ENCODE measurements at regions not wholly inside any gene's neighbourhood (a gene's known extent, or its start where the extent isn't known, plus 50 kb on each side); places are given as distances from the start of the nearest gene placed in this dataset.

GRCh38 chr6:56407883-56408410 lies 160.6 kb upstream of the COL21A1 start:
- intact Hi-C loops (cut with micrococcal nuclease; ENCODE audit: unreplicated experiment): no loop called here
- no peak for FAIRE-seq
- in situ Hi-C loops (cut with HindIII; ENCODE audit: extremely low pct_ligation_motif_present, low pct_unique_long_range_greater_than_20kb): no loop called here
- TF ChIP-seq ZNF577 (CRISPR knock-in tag; IDR thresholded peaks at IDR 0.05; ENCODE audit: borderline replicate concordance, low read depth): no peak
- no peak for TF ChIP-seq RFX1 (IDR thresholded peaks at IDR 0.05)
- TF ChIP-seq ZNF773 (CRISPR knock-in tag; IDR thresholded peaks at IDR 0.05; ENCODE audit: borderline replicate concordance): no peak
- TF ChIP-seq ZNF879 (CRISPR knock-in tag; IDR thresholded peaks at IDR 0.05): no peak
- TF ChIP-seq CAMTA2 (CRISPR knock-in tag; IDR thresholded peaks at IDR 0.05; ENCODE audit: borderline replicate concordance): no peak
- TF ChIP-seq DPF2 (CRISPR knock-in tag; IDR thresholded peaks at IDR 0.05; ENCODE audit: borderline replicate concordance, low read depth): no peak
- TF ChIP-seq REL (CRISPR knock-in tag; conservative IDR thresholded peaks at IDR 0.05): no peak
- no peak for TF ChIP-seq ZNF292 (CRISPR knock-in tag; IDR thresholded peaks at IDR 0.05; ENCODE audit: borderline replicate concordance, low read depth)
- H3K36me3 ChIP-seq (replicated peaks in 1 of 2; ENCODE audit: control insufficient read depth in 1 of 2, insufficient read depth in 2 of 2, low read length in 2 of 2): no peaks in the 10 kb centered on the region
- no peaks in the 10 kb centered on the region for H3K79me2 ChIP-seq (ENCODE audit: insufficient read depth, low read length)
- CTCF ChIA-PET (ENCODE audit: low intra/inter-chr PET ratio, low total read pairs): no interaction called here
- no peak for ATAC-seq
- H3K9me3 ChIP-seq (ENCODE audit: low read length): no peaks in the 10 kb centered on the region
- DNase-seq (ENCODE audit: low spot score): no peak
- POLR2A ChIA-PET: no interaction called here
- no peak overlapping the region for H3K4me3 ChIP-seq (replicated peaks in 1 of 3; ENCODE audit: insufficient read depth in 1 of 3, low read depth in 2 of 3, low read length in 3 of 3)
- peaks cover 45% of the 10 kb centered on the region for H3K4me1 ChIP-seq (ENCODE audit: insufficient read depth, low read length)
- H4K20me1 ChIP-seq (ENCODE audit: insufficient read depth, low read length): no peaks in the 10 kb centered on the region
- H3K4me2 ChIP-seq (ENCODE audit: low read depth, low read length): no peak overlapping the region
- H3K27ac ChIP-seq (ENCODE audit: extremely low read length, insufficient read depth, low read length): no peak overlapping the region
- no peak overlapping the region for H2AFZ ChIP-seq (ENCODE audit: low read length)
- H3K9ac ChIP-seq (ENCODE audit: insufficient read depth, low read depth, low read length): no peak overlapping the region
- no TSS peak for BruUV-seq (replicated peaks)
- H3K27me3 ChIP-seq (ENCODE audit: control insufficient read depth in 1 of 2, insufficient read depth in 2 of 2, low read length in 2 of 2): no peaks in the 10 kb centered on the region
- WGBS (ENCODE audit: low lambda C conversion rate): 97% methylated on average over 1 of the region's 1 CpG

All from HepG2 (cell line).